H1 (cell line): ENCODE measurements at regions not wholly inside any gene's neighbourhood (a gene's known extent, or its start where the extent isn't known, plus 50 kb on each side); places are given as distances from the start of the nearest gene placed in this dataset.

Experiments used
- CTCF ChIA-PET: fragments of 300-600 bp; sonication (Branson Sonifier 250); formaldehyde crosslinking; loops from one replicate; lab custom pipeline; 2021; ENCODE audit not compliant: partially characterized antibody; lab: Charles Lee
- POLR2A ChIA-PET: fragments of 300-600 bp; sonication (Branson Sonifier 250); formaldehyde crosslinking; loops from one replicate; lab custom pipeline; 2021; ENCODE audit warnings: inconsistent platforms; ENCODE audit not compliant: partially characterized antibody; lab: Charles Lee
- DNase-seq, 2 experiments: peaks; one replicate each; pipeline versions ENCODE4 v3.0.0 to v3.0.0-alpha.2; 2010 to 2022; ENCODE audit warnings: low spot score in 2 of 2, low read depth in 1 of 2, mixed read lengths in 1 of 2
- FAIRE-seq: peaks from 2 replicates; lab custom pipeline; 2011; peaks lifted over from hg19 to GRCh38; lab: Jason Lieb, UNC
- H2AFZ ChIP-seq: 2 replicates; pipeline ENCODE4 v1.8.1; 2012; ENCODE audit warnings: low read length, inconsistent platforms
- H2AK5ac ChIP-seq: 2 replicates; pipeline ENCODE4 v1.6.1; 2013; ENCODE audit warnings: low read depth, low read length
- H2BK120ac ChIP-seq: replicated peaks from 2 replicates; pipeline ENCODE3; 2013; ENCODE audit warnings: low read depth, low read length, inconsistent platforms
- H2BK12ac ChIP-seq: 2 replicates; pipeline ENCODE4 v1.6.1; 2013; ENCODE audit warnings: low read depth, low read length
- H2BK15ac ChIP-seq: 2 replicates; pipeline ENCODE4 v1.6.1; 2013; ENCODE audit warnings: low read length
- H2BK20ac ChIP-seq: 2 replicates; pipeline ENCODE4 v1.6.1; 2013; ENCODE audit warnings: low read length
- H2BK5ac ChIP-seq: 2 replicates; pipeline ENCODE4 v1.6.1; 2013; ENCODE audit warnings: low read depth, low read length
- H3K14ac ChIP-seq: 2 replicates; pipeline ENCODE4 v1.6.1; 2013; ENCODE audit warnings: inconsistent platforms; ENCODE audit not compliant: insufficient read length
- H3K18ac ChIP-seq: 2 replicates; pipeline ENCODE4 v1.6.1; 2013; ENCODE audit warnings: low read length; ENCODE audit errors: extremely low read depth
- H3K23ac ChIP-seq: 2 replicates; pipeline ENCODE4 v1.6.1; 2013; ENCODE audit warnings: inconsistent platforms; ENCODE audit not compliant: insufficient read length
- H3K23me2 ChIP-seq: 2 replicates; pipeline ENCODE4 v1.6.1; 2013; ENCODE audit warnings: low read depth, low read length
- H3K27ac ChIP-seq: 2 replicates; pipeline ENCODE4 v1.6.1; 2011; ENCODE audit warnings: low read depth, low read length, inconsistent platforms
- H3K27me3 ChIP-seq, 4 experiments: replicated peaks in 1 of 4; 1 replicate in 1 of 4; 2 replicates in 3 of 4; pipeline versions ENCODE4 v1.6.1 to v1.8.1; 2011 to 2013; ENCODE audit warnings: low read length in 3 of 4, mild to moderate bottlenecking in 3 of 4, inconsistent platforms in 2 of 4, mixed read lengths in 2 of 4, moderate library complexity in 1 of 4; ENCODE audit not compliant: control insufficient read depth in 3 of 4, insufficient read depth in 3 of 4; ENCODE audit errors: extremely low read depth in 1 of 4
- H3K36me3 ChIP-seq, 4 experiments: 2 replicates each; pipeline versions ENCODE4 v1.6.1 to v1.8.1; 2011 to 2013; ENCODE audit warnings: mild to moderate bottlenecking in 4 of 4, low read length in 3 of 4, moderate library complexity in 2 of 4, control low read depth in 1 of 4, inconsistent platforms in 1 of 4; ENCODE audit not compliant: insufficient read depth in 4 of 4, control insufficient read depth in 2 of 4
- H3K4ac ChIP-seq: replicated peaks from 2 replicates; pipeline ENCODE3; 2013; ENCODE audit warnings: low read length, low read depth, mixed read lengths, inconsistent platforms; ENCODE audit not compliant: insufficient read length
- H3K4me1 ChIP-seq, 4 experiments: replicated peaks in 1 of 4; 1 replicate in 1 of 4; 2 replicates in 3 of 4; pipeline versions ENCODE4 v1.6.1 to v1.8.1; 2011 to 2013; ENCODE audit warnings: low read length in 3 of 4, inconsistent platforms in 2 of 4, mixed read lengths in 1 of 4; ENCODE audit not compliant: insufficient read depth in 4 of 4, control insufficient read depth in 3 of 4
- H3K4me2 ChIP-seq, 2 experiments: 2 replicates each; pipeline versions ENCODE4 v1.6.1 to v1.8.1; 2011 to 2013; ENCODE audit warnings: low read depth in 2 of 2, low read length in 2 of 2, control low read depth in 1 of 2, inconsistent platforms in 1 of 2, mild to moderate bottlenecking in 1 of 2; ENCODE audit not compliant: insufficient read depth in 1 of 2
- H3K4me3 ChIP-seq, 4 experiments: fragments of 200-600, 300-600 bp in 1 of 4; sonication (generic), shearing (Covaris generic), sonication (Bioruptor Twin) in 1 of 4; 2 replicates each; pipeline versions ENCODE4 v1.5.1 to v1.8.1; 2011 to 2016; ENCODE audit warnings: low read length in 4 of 4, low read depth in 3 of 4, control low read depth in 2 of 4, inconsistent platforms in 2 of 4, mild to moderate bottlenecking in 2 of 4, mixed read lengths in 1 of 4, moderate library complexity in 1 of 4; ENCODE audit not compliant: insufficient read depth in 2 of 4; ENCODE audit errors: extremely low read depth in 1 of 4
- H3K56ac ChIP-seq: replicated peaks from 2 replicates; pipeline ENCODE3; 2013; ENCODE audit warnings: low read depth, mild to moderate bottlenecking, mixed read lengths, low read length, inconsistent platforms; ENCODE audit not compliant: insufficient read length
- H3K79me1 ChIP-seq: 2 replicates; pipeline ENCODE4 v1.6.1; 2013; ENCODE audit warnings: low read depth, low read length, control low read depth
- H3K79me2 ChIP-seq, 2 experiments: 2 replicates each; pipeline versions ENCODE4 v1.6.1 to v1.8.1; 2012 to 2013; ENCODE audit warnings: low read length in 2 of 2, mild to moderate bottlenecking in 2 of 2, inconsistent platforms in 1 of 2; ENCODE audit not compliant: insufficient read depth in 2 of 2, control insufficient read depth in 1 of 2
- H3K9ac ChIP-seq, 4 experiments: replicated peaks in 1 of 4; 1 replicate in 1 of 4; 2 replicates in 3 of 4; pipeline versions ENCODE4 v1.6.1 to v1.8.1; 2011 to 2013; ENCODE audit warnings: low read depth in 3 of 4, low read length in 3 of 4, control low read depth in 2 of 4, mild to moderate bottlenecking in 2 of 4, moderate library complexity in 2 of 4, inconsistent platforms in 1 of 4; ENCODE audit errors: extremely low read depth in 1 of 4
- H3K9me3 ChIP-seq, 2 experiments: 2 replicates each; pipeline versions ENCODE4 v1.6.1 to v1.8.1; 2012 to 2013; ENCODE audit warnings: mild to moderate bottlenecking in 2 of 2, moderate library complexity in 2 of 2, control low read depth in 1 of 2, inconsistent platforms in 1 of 2, low read depth in 1 of 2, low read length in 1 of 2, mixed read lengths in 1 of 2; ENCODE audit not compliant: insufficient read depth in 2 of 2
- H4K20me1 ChIP-seq, 2 experiments: replicated peaks in 1 of 2; 2 replicates each; pipeline versions ENCODE3 to v1.8.1; 2011 to 2013; ENCODE audit warnings: inconsistent platforms in 2 of 2, low read length in 2 of 2, mild to moderate bottlenecking in 1 of 2; ENCODE audit not compliant: insufficient read depth in 2 of 2, control insufficient read depth in 1 of 2
- H4K5ac ChIP-seq: 2 replicates; pipeline ENCODE4 v1.6.1; 2013; ENCODE audit warnings: low read length, low read depth, mixed read lengths, inconsistent platforms; ENCODE audit not compliant: insufficient read length
- H4K8ac ChIP-seq: 2 replicates; pipeline ENCODE4 v1.8.0; 2013; ENCODE audit warnings: mild to moderate bottlenecking, moderate library complexity, low read length, inconsistent platforms; ENCODE audit not compliant: insufficient read depth; ENCODE audit errors: extremely low read depth
- H4K91ac ChIP-seq: replicated peaks from 2 replicates; pipeline ENCODE3; 2013; ENCODE audit warnings: low read length, mixed read lengths, inconsistent platforms; ENCODE audit not compliant: insufficient read length
- ATF2 ChIP-seq: IDR thresholded peaks from 2 replicates; pipeline ENCODE4 v1.6.1; 2012; ENCODE audit warnings: low read length, inconsistent platforms
- CBX5 ChIP-seq: fragments of 300-800, 300-1000 bp; sonication (generic); IDR thresholded peaks from 2 replicates; pipeline ENCODE4 v1.7.1; 2016; ENCODE audit warnings: antibody characterized with exemption, low read length, low read depth
- EGR1 ChIP-seq: IDR thresholded peaks from 2 replicates; pipeline ENCODE4 v1.6.1; 2011; ENCODE audit warnings: low read depth, low read length, borderline replicate concordance
- KDM1A ChIP-seq: fragments of 200-600, 300-600 bp; sonication (generic); IDR thresholded peaks from 2 replicates; pipeline ENCODE4 v1.7.1; 2016; ENCODE audit warnings: mild to moderate bottlenecking, low read length, borderline replicate concordance
- MAX ChIP-seq: IDR thresholded peaks from 2 replicates; pipeline ENCODE4 v1.6.1; 2012; ENCODE audit warnings: inconsistent platforms
- NANOG ChIP-seq: IDR thresholded peaks from 2 replicates; pipeline ENCODE4 v1.6.1; 2011; ENCODE audit warnings: low read length, low read depth, mild to moderate bottlenecking, inconsistent platforms; ENCODE audit not compliant: insufficient read depth, poor library complexity, severe bottlenecking
- POLR2A ChIP-seq, 2 experiments: IDR thresholded peaks; 1 replicate in 1 of 2; 2 replicates in 1 of 2; pipeline ENCODE4 v1.6.1; 2011; ENCODE audit warnings: low read depth in 2 of 2, low read length in 2 of 2, mild to moderate bottlenecking in 2 of 2; ENCODE audit errors: control extremely low read depth in 1 of 2
- RAD21 ChIP-seq, 2 experiments: IDR thresholded peaks in 1 of 2; conservative IDR thresholded peaks in 1 of 2; 2 replicates each; pipeline ENCODE4 v1.6.1; 2011; ENCODE audit warnings: low read depth in 2 of 2, low read length in 2 of 2, improper control_type of control experiment in 1 of 2, inconsistent platforms in 1 of 2, mild to moderate bottlenecking in 1 of 2, moderate library complexity in 1 of 2
- SP2 ChIP-seq: IDR thresholded peaks from 2 replicates; pipeline ENCODE4 v1.6.1; 2012; ENCODE audit warnings: mild to moderate bottlenecking, low read length, inconsistent platforms
- TBP ChIP-seq: IDR thresholded peaks from 2 replicates; pipeline ENCODE4 v1.6.1; 2011; ENCODE audit warnings: low read depth, low read length, improper control_type of control experiment
- WGBS, 2 experiments: shearing (Covaris generic) in 1 of 2; methylation state at CpG; one replicate each; pipeline versions ENCODE4 v1.1.6 to v1.1.7; 2013 to 2015; ENCODE audit warnings: low lambda C conversion rate in 2 of 2, mixed read lengths in 2 of 2, inconsistent platforms in 1 of 2, low coverage in 1 of 2, missing lambda C conversion rate in 1 of 2; ENCODE audit not compliant: insufficient replicate concordance in 2 of 2, insufficient coverage in 1 of 2, insufficient read length in 1 of 2; ENCODE audit errors: extremely low coverage in 1 of 2, missing lambda C conversion rate in 1 of 2; 5-methylcytosine and 5-hydroxymethylcytosine counted together

- no peak for DNase-seq
- Histone ChIP-seq H2BK120ac (no peak overlapping the region), H3K23me2 (no peaks in the 10 kb centered on the region), H3K23ac (no peak overlapping the region), H3K4me2 (no peak overlapping the region), H3K4ac (no peak overlapping the region), H4K91ac (no peak overlapping the region), H3K27ac (no peak overlapping the region), H2BK20ac (no peak overlapping the region), H3K18ac (no peak overlapping the region), H3K4me3 (no peak overlapping the region), H2BK15ac (no peak overlapping the region), H2AFZ (no peak overlapping the region), H3K9me3 (no peaks in the 10 kb centered on the region), H3K36me3 (no peaks in the 10 kb centered on the region), H2BK12ac (no peak overlapping the region), H3K27me3 (no peaks in the 10 kb centered on the region), H4K5ac (no peak overlapping the region), H3K4me1 (peaks cover 0 to 5% (median 0%) of the 10 kb centered on the region in 4 experiments; a peak in 1 of 7 replicates), H4K20me1 (no peaks in the 10 kb centered on the region), H3K79me1 (no peaks in the 10 kb centered on the region), H2AK5ac (no peak overlapping the region), H3K56ac (no peak overlapping the region), H3K14ac (no peak overlapping the region), H4K8ac (no peak overlapping the region), H2BK5ac (no peak overlapping the region), H3K79me2 (no peaks in the 10 kb centered on the region), H3K9ac (no peak overlapping the region)
- no peak for FAIRE-seq
- 79% methylated on average over 6 of the region's 6 CpGs; no CpG with 5 or more reads in 1 of the 2 experiments for WGBS, 2 experiments
- CTCF ChIA-PET: no interaction called here
- TF ChIP-seq ATF2: no peak
- TF ChIP-seq MAX: no peak
- no peak for TF ChIP-seq KDM1A
- TF ChIP-seq CBX5: no peak
- no peak for TF ChIP-seq TBP
- TF ChIP-seq EGR1: no peak
- no peak for TF ChIP-seq NANOG
- TF ChIP-seq RAD21 (IDR thresholded peaks at IDR 0.05 in 1 of 2, conservative IDR thresholded peaks at IDR 0.05 in 1 of 2; ENCODE audit: low read depth in 2 of 2, low read length in 2 of 2): no peak
- TF ChIP-seq SP2: no peak
- no peak for TF ChIP-seq POLR2A (IDR thresholded peaks at IDR 0.05; ENCODE audit: control extremely low read depth in 1 of 2, low read depth in 2 of 2, low read length in 2 of 2)
- POLR2A ChIA-PET: no interaction called here
Measured at GRCh38 chr18:1976484-1976883, 594.8 kb downstream of the METTL4 start.
